ENCODE measurements at regions not wholly inside any gene's neighbourhood (a gene's known extent, or its start where the extent isn't known, plus 50 kb on each side); places are given as distances from the start of the nearest gene placed in this dataset.

GRCh38 chr1:163652441-163652840, 330.7 kb downstream of the NUF2 start:
- H3K4me1 ChIP-seq (ENCODE audit: insufficient read depth, low read length, poor library complexity, severe bottlenecking): no peaks in the 10 kb centered on the region
- POLR2A ChIA-PET: no interaction called here
- H3K36me3 ChIP-seq (ENCODE audit: insufficient read depth, low read length): no peaks in the 10 kb centered on the region
- DNase-seq (ENCODE audit: low spot score): no peak
- TF ChIP-seq CTCF (conservative IDR thresholded peaks at IDR 0.05; ENCODE audit: low read length): no peak
- TF ChIP-seq EZH2phosphoT487 (IDR thresholded peaks at IDR 0.05; ENCODE audit: borderline replicate concordance, low read depth, low read length): no peak
- H3K9me2 ChIP-seq (ENCODE audit: insufficient read depth, low read length): no peaks in the 10 kb centered on the region
- H3K79me2 ChIP-seq (ENCODE audit: insufficient read depth, low read depth, low read length): no peaks in the 10 kb centered on the region
- H3K4me3 ChIP-seq (ENCODE audit: low read depth, low read length, poor library complexity, severe bottlenecking): no peak overlapping the region
- no peak overlapping the region for H3K4me2 ChIP-seq (ENCODE audit: low read length)
- no peaks in the 10 kb centered on the region for H3K9me3 ChIP-seq (ENCODE audit: low read length)
- H3K27ac ChIP-seq (ENCODE audit: low read depth, low read length, poor library complexity, severe bottlenecking): no peak overlapping the region
- H2AFZ ChIP-seq (ENCODE audit: low read length): no peak overlapping the region
- H4K20me1 ChIP-seq (ENCODE audit: insufficient read depth, low read length): no peaks in the 10 kb centered on the region
- CTCF ChIA-PET (ENCODE audit: unreplicated experiment): no interaction called here
- no TSS peak for BruUV-seq (replicated peaks)
- intact Hi-C loops (cut with micrococcal nuclease; ENCODE audit: unreplicated experiment): no loop called here

- BruUV-seq (replicated peaks): no TSS peak
- Histone ChIP-seq H4K20me1 (ENCODE audit: insufficient read depth, low read length) (no peaks in the 10 kb centered on the region), H3K36me3 (ENCODE audit: insufficient read depth, low read length) (no peaks in the 10 kb centered on the region), H3K9me2 (ENCODE audit: insufficient read depth, low read length) (no peaks in the 10 kb centered on the region), H2AFZ (ENCODE audit: low read length) (no peak overlapping the region), H3K4me1 (ENCODE audit: insufficient read depth, low read length, poor library complexity, severe bottlenecking) (no peaks in the 10 kb centered on the region), H3K79me2 (ENCODE audit: insufficient read depth, low read depth, low read length) (no peaks in the 10 kb centered on the region), H3K9me3 (ENCODE audit: low read length) (no peaks in the 10 kb centered on the region), H3K4me2 (ENCODE audit: low read length) (no peak overlapping the region), H3K27ac (ENCODE audit: low read depth, low read length, poor library complexity, severe bottlenecking) (no peak overlapping the region), H3K4me3 (ENCODE audit: low read depth, low read length, poor library complexity, severe bottlenecking) (no peak overlapping the region)
- POLR2A ChIA-PET: no interaction called here
- CTCF ChIA-PET (ENCODE audit: unreplicated experiment): no interaction called here
- intact Hi-C loops (cut with micrococcal nuclease; ENCODE audit: unreplicated experiment): no loop called here
- DNase-seq (ENCODE audit: low spot score): no peak
- TF ChIP-seq EZH2phosphoT487 (IDR thresholded peaks at IDR 0.05; ENCODE audit: borderline replicate concordance, low read depth, low read length) (no peak), CTCF (conservative IDR thresholded peaks at IDR 0.05; ENCODE audit: low read length) (no peak)
Observed at GRCh38 chr1:163655565-163655964, 333.8 kb downstream of the NUF2 start.

- no peak overlapping the region for H2AFZ ChIP-seq (ENCODE audit: low read length)
- no peaks in the 10 kb centered on the region for H3K9me2 ChIP-seq (ENCODE audit: insufficient read depth, low read length)
- no peaks in the 10 kb centered on the region for H3K36me3 ChIP-seq (ENCODE audit: insufficient read depth, low read length)
- no peak overlapping the region for H3K4me2 ChIP-seq (ENCODE audit: low read length)
- no peak overlapping the region for H3K27ac ChIP-seq (ENCODE audit: low read depth, low read length, poor library complexity, severe bottlenecking)
- CTCF ChIA-PET (ENCODE audit: unreplicated experiment): no interaction called here
- no peak for DNase-seq (ENCODE audit: low spot score)
- intact Hi-C loops (cut with micrococcal nuclease; ENCODE audit: unreplicated experiment): no loop called here
- H3K4me1 ChIP-seq (ENCODE audit: insufficient read depth, low read length, poor library complexity, severe bottlenecking): no peaks in the 10 kb centered on the region
- no peak overlapping the region for H3K4me3 ChIP-seq (ENCODE audit: low read depth, low read length, poor library complexity, severe bottlenecking)
- no peak for TF ChIP-seq EZH2phosphoT487 (IDR thresholded peaks at IDR 0.05; ENCODE audit: borderline replicate concordance, low read depth, low read length)
- no peak for TF ChIP-seq CTCF (conservative IDR thresholded peaks at IDR 0.05; ENCODE audit: low read length)
- H3K9me3 ChIP-seq (ENCODE audit: low read length): no peaks in the 10 kb centered on the region
- H4K20me1 ChIP-seq (ENCODE audit: insufficient read depth, low read length): no peaks in the 10 kb centered on the region
- POLR2A ChIA-PET: interaction anchor here (0.7 kb wide), 1 partner anchor 1101 kb away, joined by 3 read pairs; no protein-coding TSS in a partner anchor
- H3K79me2 ChIP-seq (ENCODE audit: insufficient read depth, low read depth, low read length): no peaks in the 10 kb centered on the region
- no TSS peak for BruUV-seq (replicated peaks)
Observed at GRCh38 chr1:163656095-163656759, 334.5 kb downstream of the NUF2 start.
